NCI-H446 treated with DMSO at 0.1 percent for 48 hours (cell line): ENCODE measurements at regions not wholly inside any gene's neighbourhood (a gene's known extent, or its start where the extent isn't known, plus 50 kb on each side); places are given as distances from the start of the nearest gene placed in this dataset.
"Not testable (repeated sequence)": the region's sequence is repeated elsewhere in the genome, so short reads cannot be mapped to it uniquely, and the experiment has no call there.

Experiments used
- DNase-seq: peaks from one replicate; lab custom pipeline; 2025; lab: John Stamatoyannopoulos, UW

DNA sequence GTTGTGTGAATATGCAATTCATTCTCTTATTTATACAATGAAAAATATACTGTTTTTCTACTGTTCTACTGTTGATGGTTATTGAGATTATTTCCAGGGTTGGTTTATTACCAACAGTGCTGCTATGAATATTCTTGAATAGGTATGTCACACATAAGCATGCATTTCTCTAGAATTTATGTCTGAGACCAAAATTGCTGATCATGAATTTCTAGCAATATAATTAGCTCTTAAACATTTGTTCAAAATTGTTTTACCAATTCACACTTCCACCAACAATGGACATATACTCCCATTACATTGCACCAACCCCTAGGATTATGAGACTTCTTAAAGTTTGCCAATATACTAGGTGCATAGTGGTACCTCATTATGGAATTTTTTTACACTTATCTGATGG is 164.1 kb upstream of the KCNQ5 start:
- no peak for DNase-seq

DNA sequence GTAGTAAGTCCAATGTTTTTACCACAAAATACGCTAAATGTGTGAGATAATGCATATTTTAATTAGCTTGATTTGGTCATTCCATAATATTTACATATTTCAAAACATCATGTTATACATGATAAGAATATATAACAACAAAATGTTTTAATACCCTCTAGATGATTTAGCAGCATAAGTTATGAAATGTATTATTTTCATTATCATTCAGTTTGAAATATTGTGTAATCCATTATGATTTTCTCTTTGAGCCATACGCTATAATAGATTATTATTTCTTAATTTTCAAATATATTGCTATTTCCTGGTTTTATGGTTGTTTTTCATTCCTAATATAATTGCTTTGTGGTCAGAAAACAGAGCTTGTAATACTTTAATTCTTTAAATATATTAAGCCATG is 163.3 kb upstream of the KCNQ5 start:
- DNase-seq = no peak

DNA sequence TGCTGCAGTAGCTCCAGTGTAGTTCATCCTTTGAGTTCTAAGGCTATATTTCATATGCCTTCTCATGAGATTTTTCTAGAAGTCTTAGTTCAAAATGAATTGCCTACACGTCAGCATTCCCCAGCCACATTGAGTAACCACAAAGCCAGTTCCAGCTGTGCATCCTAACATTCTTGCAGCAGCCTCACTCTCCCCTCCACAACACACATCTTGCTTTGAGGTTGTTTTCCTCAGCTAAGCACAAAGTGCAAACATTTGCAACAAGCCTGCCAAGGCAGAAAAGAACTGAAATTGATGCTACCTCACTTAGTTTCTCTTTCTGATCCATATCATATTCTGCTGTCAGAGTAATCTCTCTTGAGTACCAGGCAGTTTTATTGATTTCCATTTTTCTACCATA is 160.7 kb upstream of the KCNQ5 start:
- DNase-seq = no peak

DNA sequence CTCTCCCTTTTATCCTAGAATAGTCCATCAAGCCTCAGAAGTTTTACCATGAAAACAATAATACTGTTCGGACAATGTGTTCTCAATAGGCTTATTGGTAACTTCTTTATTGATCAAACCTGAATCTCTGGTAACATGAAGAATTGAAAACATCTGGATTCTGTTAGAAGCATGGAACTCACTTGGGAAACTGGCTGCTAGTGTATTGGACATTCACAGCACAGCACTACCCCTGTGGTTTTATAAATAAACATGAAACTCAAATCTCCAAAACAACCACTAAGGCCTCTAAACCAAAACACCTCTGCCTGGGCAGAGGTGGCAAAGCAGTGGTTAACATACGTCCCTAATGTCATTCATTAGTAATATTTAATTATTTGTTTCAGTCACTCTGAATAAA is 157.6 kb upstream of the KCNQ5 start:
- DNase-seq = no peak

DNA sequence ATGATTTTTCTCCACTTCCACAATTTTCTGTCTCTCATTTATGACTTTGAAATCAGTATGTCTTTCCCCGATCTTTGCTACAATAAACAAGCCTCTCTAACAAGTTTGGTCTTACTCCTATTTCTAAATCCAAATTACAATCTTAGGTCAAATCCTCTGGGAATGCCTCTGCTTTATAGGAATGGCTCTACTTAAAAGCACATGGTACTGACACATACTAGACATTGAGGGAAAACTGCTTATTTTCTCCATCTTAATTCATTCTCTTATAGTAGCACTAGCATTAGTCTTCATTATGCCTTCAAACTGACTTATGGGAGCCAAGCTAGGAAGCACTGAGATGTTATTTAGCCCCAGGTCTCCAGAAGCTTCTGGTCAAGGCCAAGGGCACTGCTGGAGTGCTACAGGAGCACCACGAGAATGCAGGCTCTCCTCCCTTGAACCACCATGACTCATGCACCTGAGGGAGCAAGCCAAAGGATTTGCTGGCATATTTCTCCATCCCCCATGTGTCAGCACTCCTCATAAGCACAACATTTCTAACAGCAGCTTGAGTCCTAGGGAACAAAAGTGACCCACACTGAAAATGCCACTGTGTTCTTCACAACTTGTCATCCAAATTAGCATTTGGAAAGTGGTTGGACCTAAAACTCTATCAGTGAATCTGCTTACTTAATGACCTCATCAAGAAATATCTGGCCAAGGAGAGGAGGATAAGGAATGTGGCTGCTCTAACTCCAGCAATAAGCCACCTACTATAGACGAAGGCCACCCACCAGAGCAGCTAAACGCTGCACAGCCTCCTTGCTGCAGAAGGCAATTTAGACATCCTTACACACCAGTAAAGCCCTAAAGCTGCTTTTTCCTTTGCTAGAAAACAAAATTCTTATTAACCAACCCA is 156.8 kb upstream of the KCNQ5 start:
- DNase-seq = peak; percentile 7

DNA sequence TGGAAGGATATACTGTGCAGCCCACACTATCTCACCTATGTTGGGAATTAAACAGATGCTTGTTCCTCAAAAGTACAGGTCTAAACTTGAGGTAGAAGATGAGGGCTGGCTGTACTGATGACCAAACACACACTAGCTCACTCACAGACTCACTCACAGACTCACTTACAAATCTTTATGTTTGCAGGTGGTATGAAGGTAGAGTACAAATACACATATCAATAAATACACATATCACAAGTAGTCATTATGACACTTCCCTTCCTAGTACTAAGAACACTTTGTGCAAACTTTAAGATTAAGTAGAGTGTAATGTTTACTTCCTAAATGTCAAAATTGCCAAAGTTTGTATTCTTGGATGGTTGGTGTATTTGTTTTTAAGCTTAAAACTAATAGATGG is 155.4 kb upstream of the KCNQ5 start:
- DNase-seq = no peak

DNA sequence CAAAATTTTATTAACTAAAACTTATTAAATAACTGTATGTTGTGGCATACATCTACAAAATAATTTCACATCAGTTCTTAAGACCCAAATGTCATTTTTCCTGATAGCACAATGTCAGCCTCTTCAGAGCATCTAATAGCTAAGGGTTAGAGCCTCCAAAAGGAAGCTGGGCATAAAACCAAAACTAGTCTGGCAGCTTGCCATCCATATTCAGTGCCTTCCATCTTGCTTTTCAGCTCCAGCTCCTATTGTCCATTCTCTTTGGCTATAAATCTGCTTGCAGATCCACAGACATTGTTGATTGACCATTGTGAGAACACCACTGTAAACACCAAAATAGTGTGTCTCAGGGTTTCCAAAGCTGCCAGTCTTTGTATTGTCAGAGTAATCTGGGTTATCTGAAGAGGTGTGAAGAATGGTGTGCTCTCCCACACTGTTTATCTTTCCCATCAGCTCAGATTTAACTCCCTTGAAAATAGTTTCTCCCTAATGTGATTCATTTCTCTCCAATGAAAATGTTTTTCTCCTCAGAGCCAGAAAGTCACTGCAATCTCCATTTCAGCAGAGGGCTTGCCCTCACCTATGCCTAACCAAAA is 154.8 kb upstream of the KCNQ5 start:
- DNase-seq = peak; percentile 51

DNA sequence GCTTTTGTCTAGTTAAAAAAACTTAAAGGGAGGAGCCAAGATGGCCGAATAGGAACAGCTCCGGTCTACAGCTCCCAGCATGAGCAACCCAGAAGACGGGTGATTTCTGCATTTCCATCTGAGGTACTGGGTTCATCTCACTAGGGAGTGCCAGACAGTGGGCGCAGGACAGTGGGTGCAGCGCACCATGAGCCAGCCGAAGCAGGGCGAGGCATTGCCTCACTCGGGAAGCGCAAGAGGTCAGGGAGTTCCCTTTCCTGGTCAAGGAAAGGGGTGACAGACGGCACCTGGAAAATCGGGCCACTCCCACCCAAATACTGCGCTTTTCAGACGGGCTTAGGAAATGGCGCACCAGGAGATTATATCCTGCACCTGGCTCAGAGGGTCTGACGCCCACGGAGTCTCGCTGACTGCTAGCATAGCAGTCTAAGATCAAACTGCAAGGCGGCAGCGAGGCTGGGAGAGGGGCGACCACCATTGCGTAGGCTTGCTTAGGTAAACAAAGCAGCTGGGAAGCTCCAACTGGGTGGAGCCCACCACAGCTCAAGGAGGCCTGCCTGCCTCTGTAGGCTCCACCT is 152.4 kb upstream of the KCNQ5 start:
- DNase-seq = not testable (repeated sequence)

DNA sequence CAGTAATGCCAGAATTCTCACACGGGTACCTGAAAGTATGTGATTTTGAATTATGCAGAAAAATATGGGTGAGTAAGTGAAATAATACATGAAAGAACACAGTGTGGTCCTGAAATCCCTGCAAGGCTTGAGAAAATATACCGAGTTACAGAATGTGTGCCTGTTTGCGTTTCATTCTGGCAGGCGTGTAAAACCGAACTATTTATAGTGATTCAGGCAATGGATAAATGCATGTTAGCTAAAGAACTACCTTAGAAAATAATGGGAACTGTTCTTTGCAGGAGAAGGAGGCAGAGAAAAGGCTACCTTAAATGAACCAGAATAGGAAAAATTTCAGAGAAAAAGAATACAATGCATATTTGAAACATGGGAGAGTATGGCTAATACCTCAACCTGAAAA is 145.8 kb upstream of the KCNQ5 start:
- no peak for DNase-seq

DNA sequence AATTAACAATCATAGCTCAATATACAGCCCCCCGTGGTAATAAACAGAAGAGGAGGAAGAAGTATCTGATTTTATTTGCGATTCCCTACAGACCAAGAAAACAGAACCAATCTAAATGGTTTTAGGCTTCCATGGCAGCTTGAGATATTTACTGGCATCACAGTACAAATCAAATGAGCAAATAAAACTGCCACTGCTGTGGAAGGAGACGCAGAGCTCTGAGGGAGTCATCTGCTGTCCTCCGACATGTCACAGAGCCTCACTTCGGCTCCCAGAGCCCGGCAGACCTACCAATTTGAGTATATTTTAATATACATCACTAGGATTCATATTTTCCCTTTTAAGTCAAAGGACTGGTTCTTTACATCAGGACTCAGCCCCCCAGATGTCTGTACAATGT is 145.2 kb upstream of the KCNQ5 start:
- DNase-seq = no peak

DNA sequence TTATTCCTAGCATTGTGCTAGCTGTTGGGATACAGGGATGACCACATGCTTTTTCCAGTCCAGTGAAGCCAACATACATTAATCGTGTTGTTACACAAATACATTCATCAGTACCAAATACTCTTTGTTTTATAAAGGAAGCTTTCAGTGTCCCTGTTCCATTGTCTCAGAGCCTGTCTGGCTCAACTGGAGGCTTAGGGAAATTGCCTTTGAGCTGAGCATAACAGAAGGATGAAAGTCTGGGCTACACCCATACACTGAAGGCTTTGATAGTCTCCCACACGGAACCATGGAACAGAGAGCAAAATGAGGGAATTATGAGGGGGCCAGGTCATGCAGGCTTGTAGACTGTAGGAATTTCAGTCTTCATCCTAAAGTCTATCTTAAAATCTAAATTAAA is 126.4 kb upstream of the KCNQ5 start:
- DNase-seq = no peak

DNA sequence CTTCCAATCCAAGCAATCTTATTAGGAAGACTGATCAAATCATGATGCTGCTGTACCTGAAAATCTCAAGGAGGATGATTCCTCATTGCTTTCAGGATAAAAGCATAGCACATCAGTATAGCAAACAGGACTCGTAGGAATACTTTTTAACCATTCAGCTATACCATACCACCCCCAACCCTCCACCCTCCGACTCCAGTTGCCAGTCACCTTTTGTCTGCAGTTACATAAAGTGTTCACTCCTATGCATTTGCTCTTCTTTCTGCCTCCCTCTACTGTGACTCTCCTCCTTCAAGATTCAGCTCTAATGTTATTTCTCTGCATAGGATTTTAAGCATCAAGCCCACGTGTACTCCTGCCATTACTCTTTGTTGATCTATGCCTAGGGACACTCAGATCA is 124.7 kb upstream of the KCNQ5 start:
- DNase-seq = no peak

DNA sequence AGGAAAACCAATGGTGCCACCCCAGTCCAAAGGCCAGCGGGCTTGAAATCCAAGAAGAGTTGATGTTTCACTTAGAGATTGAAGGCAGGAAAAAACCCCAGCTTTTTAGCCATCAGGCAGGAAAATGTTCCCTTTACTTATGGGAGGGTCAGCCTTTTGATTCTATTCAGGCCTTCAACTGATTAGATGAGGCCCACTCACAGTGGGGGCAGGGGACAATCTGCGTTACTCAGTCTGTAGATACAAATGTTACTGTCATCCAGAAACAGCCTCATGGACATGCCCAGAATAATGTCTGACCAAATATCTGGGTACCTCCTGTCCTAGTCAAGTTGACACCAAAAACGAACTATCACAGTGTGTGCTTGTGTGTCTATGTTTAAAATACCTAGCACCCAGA is 121.2 kb upstream of the KCNQ5 start:
- DNase-seq = no peak

DNA sequence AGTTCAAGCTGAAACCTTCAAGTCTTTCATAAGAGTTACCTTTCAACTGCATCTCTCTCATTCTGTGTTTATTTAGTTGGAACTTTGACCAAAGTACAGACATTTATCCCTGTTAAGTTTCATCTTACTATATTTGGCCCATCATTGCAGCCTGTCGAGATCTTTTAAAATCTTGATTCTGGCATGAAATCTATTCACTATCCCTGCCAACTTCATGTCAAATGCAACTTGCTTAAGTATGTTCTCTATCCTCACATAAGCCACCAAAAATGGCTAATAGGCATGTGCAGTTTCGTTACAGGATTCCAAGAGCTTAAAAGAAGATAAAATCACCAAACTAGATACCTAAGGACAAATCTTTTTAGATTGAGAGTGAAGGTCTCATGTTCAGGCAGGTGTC is 117.5 kb upstream of the KCNQ5 start:
- DNase-seq = no peak

DNA sequence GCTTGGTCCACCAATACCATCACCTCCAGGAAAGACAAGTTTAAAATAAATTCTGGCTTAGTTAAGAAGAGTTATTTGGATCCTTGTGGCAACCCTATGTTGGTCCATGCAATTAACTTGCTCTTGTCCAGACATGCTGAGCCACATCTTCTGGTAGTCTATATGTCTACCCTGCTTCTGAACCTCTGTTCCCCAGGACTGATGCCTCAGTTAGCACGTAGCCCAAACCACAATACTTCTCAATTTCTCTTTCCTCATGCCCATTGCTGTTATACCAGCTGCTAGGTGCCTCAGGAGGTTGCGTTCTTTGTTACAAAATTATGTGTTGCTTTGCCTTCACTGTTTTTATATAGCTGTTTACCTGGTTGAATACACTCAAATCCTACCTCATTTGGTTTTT is 116.4 kb upstream of the KCNQ5 start:
- DNase-seq = no peak

DNA sequence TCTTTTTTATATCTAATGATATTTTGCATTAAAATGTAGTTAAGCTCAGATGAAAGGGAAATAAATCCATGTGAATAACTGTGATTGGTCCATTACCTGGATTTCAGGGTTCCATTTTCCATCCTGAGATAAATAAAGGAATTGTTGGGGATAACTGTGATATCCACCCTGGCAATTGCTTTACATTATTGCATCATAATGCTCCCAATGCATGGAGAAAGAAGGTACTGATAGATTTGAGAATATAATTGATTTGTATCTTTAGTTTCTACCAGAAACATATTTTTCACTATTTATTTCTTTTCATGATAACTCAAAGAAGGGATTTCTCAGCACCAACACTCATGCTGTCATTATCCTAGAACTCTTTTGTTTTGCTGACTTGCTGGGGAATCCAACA is 102.0 kb upstream of the KCNQ5 start:
- no peak for DNase-seq

DNA sequence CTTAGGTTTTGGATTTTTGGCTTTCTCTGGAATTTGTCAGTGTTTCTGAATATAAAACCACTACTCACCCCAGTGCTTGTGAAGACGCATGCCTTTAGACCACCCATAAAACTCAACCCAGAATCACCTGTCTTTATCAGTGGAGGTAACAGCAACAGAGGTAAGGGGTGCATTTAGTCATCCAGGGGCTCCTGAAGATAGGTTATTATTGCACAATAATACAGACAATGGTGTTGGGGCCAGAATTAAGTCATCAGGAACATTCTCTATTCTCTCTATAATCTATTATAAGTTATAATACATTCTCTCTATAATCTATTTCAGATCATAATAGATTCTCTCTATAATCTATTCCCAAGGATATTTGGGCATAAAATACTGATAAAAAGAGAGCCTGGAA is 100.2 kb upstream of the KCNQ5 start:
- no peak for DNase-seq

DNA sequence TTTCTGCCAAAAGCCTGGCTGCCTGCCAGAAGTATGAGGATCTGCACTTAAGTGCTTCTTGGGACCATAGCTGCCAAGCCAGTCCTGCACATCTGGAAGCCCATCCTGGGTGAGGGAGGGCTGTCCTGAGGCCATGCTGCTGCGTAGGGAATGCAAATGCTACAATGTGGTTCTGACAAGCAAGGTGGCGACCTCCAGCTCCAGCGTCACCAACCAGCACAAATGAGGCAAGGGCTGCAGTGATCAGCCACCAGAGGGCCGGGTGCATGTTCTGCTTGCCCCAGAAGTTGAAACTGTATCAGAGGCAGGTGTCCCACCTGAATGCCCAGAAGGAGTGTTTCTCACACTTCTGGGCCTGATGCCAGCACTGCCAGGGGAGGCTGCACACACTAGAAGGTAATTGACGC is 99.1 kb upstream of the KCNQ5 start:
- DNase-seq = no peak

DNA sequence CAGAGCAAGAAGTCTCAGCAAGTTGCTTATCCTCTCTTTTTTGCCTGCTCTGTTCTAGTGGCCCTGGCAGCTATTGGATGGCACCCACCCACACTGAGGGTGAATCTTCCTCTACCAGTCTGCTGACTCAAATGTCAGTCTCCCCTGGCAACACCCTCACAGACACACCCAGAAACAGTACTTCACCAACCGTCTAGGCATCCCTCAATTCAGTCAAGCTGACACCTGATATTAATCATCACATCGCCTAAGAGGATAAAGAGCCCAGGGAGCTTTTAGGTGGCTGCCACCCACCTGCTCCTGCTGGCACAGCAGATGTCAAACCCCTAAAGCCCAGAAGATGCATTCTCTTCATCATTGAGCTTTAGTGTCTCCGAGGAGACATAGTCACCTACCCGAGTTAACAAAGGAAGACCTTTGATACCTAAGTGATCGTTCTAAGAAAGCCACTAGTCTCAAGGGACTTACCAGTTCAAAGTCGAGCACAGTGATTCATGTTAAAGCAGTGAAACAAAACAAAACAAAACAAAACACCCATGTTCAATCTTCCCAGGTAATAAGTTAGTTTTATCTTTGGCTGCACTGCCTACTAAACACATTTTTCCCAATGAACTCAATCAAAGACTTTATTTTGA is 97.7 kb upstream of the KCNQ5 start:
- no peak for DNase-seq

DNA sequence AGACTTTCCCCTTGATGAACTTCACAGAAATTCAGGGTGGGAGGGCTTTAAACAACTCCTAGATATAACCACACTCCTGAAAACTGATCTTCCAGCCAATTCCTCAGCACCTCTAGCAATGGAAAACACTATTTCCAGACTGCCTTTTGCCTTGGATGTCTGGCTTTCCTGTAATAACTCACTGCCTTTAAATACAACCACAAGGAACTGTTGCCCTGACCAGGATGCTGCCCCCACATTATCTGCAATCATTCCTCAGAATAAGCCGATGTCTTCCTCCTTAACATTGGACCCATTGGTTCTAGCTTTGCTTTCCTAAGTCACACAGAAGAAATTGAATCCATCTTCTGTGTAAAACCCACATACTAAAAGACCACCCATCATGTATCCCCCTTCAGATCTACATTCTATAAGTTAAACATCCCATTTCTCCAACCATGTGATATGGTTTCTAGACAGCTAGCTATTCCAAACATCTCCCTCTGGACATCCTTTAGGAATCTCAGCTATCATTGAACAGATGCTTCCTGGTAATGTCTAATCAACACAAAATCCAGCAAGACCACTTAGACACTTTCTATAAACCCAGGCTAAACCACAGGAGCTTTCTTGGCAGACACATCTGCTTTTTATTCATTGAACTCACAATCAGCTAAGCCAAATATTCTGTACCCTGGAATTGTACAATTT is 95.9 kb upstream of the KCNQ5 start:
- no peak for DNase-seq

DNA sequence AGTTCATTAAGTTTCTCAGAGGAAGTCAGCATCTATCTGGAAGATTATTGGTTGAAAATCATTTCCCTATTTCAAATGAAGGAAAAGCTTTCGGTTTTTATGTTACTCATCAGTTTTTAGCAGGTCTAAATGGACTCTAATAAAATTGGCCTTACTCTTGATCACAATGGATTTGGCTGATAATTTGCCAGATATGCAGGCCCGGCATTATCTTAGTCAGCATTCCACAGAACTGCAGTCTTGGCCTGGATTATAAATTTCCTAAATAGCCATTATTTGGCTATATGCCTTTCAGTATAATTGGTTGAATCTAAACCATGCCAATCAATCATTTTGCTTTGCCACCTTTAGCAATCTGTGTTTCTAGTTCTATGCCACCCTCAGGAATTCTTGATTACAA is 91.7 kb upstream of the KCNQ5 start:
- peak; percentile 36 for DNase-seq

DNA sequence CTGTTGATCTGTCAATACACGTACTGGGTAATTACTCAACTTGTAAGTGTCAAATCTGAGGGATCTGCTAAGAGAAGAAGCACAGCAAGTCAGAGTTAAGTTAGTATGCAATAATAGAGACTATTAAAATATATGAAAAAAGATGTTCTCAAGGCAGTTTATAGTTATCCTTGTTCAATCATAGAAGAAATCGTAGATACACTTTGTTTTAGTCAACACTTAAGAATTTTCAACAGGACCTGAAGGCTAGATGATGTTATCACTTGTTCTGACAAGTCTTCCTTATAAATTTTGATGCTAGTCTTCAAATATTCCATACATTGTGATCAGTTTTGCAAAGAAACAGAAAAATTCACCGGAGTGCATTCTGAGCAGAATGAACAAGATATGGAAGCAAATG is 91.1 kb upstream of the KCNQ5 start:
- no peak for DNase-seq
